ENCODE measurements at regions not wholly inside any gene's neighbourhood (a gene's known extent, or its start where the extent isn't known, plus 50 kb on each side); places are given as distances from the start of the nearest gene placed in this dataset.

DNA sequence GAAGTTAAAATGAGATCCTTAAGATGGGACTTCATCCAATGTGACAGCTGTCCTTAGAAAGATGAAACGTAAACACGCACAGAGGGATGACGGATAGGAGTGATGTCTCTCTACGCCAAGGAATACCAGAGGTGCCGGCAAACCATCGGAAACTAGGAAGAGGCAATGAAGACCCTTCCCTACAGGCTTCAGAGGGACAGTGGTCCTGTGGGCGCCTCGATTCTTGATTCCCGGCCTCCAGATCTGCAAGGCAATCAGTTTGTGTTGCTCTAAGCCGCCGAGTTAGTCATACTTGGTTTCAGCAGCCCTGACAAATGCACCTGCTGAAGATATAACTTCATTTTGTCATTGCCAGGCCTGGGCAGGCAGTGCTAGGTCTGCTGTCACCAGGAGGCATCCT is 1455.1 kb downstream of the TBC1D22A start:
- TF ChIP-seq, protein P1, sequence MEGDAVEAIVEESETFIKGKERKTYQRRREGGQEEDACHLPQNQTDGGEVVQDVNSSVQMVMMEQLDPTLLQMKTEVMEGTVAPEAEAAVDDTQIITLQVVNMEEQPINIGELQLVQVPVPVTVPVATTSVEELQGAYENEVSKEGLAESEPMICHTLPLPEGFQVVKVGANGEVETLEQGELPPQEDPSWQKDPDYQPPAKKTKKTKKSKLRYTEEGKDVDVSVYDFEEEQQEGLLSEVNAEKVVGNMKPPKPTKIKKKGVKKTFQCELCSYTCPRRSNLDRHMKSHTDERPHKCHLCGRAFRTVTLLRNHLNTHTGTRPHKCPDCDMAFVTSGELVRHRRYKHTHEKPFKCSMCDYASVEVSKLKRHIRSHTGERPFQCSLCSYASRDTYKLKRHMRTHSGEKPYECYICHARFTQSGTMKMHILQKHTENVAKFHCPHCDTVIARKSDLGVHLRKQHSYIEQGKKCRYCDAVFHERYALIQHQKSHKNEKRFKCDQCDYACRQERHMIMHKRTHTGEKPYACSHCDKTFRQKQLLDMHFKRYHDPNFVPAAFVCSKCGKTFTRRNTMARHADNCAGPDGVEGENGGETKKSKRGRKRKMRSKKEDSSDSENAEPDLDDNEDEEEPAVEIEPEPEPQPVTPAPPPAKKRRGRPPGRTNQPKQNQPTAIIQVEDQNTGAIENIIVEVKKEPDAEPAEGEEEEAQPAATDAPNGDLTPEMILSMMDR (IDR thresholded peaks at IDR 0.05): no peak
- no peak for TF ChIP-seq POLR2A (IDR thresholded peaks at IDR 0.05)
